CD4-positive, alpha-beta T cell (primary cell): ENCODE measurements at regions not wholly inside any gene's neighbourhood (a gene's known extent, or its start where the extent isn't known, plus 50 kb on each side); places are given as distances from the start of the nearest gene placed in this dataset.

ENCODE experiments used
- ATAC-seq: fragments of 200-7000 bp; cut with Tn5 transposase; one replicate; pipeline ENCODE4 v1.10.0; 2022; ENCODE audit warnings: mild to moderate bottlenecking; ENCODE audit not compliant: poor library complexity
- CTCF ChIA-PET: fragments of 350-600 bp; sonication (Branson Sonifier 250); formaldehyde crosslinking; loops from one replicate; lab custom pipeline; 2021; ENCODE audit warnings: antibody characterized with exemption, inconsistent platforms; lab: Charles Lee
- POLR2A ChIA-PET: fragments of 350-600 bp; sonication (Branson Sonifier 250); formaldehyde crosslinking; loops from one replicate; lab custom pipeline; 2021; ENCODE audit warnings: antibody characterized with exemption, inconsistent platforms; lab: Charles Lee
- DNase-seq, 14 experiments: peaks; one replicate each; pipeline ENCODE4 v3.0.0-alpha.2; 2013 to 2020; ENCODE audit warnings: mixed read lengths in 2 of 14
- H3K27ac ChIP-seq, 2 donors: one replicate each; pipeline versions ENCODE4 v1.5.1 to v1.7.0; 2013; ENCODE audit warnings: low read length in 2 of 2, low read depth in 1 of 2, mild to moderate bottlenecking in 1 of 2
- H3K27me3 ChIP-seq, 2 experiments: 1 replicate in 1 of 2; 2 replicates in 1 of 2; pipeline versions ENCODE4 v1.6.1 to v1.7.0; 2013; ENCODE audit warnings: low read length in 2 of 2, control low read depth in 1 of 2, mild to moderate bottlenecking in 1 of 2, moderate library complexity in 1 of 2; ENCODE audit not compliant: insufficient read depth in 2 of 2, control insufficient read depth in 1 of 2
- H3K36me3 ChIP-seq: one replicate; pipeline ENCODE4 v1.6.1; 2013; ENCODE audit warnings: low read length, control low read depth; ENCODE audit not compliant: insufficient read depth
- H3K4me1 ChIP-seq: one replicate; pipeline ENCODE4 v1.6.1; 2013; ENCODE audit warnings: low read length, control low read depth; ENCODE audit not compliant: insufficient read depth
- H3K4me3 ChIP-seq: one replicate; pipeline ENCODE4 v1.5.1; 2013; ENCODE audit warnings: mild to moderate bottlenecking, low read length, moderate library complexity
- H3K9me3 ChIP-seq, 2 experiments: 1 replicate in 1 of 2; 2 replicates in 1 of 2; pipeline versions ENCODE4 v1.6.1 to v1.7.0; 2013; ENCODE audit warnings: low read length in 2 of 2, mild to moderate bottlenecking in 2 of 2, control low read depth in 1 of 2, moderate library complexity in 1 of 2; ENCODE audit not compliant: control insufficient read depth in 1 of 2, insufficient read depth in 1 of 2
- H3K27ac Mint-ChIP-seq: one replicate; pipeline ENCODE4 v1.8.0; 2020; ENCODE audit warnings: mixed read lengths
- H3K27me3 Mint-ChIP-seq: one replicate; pipeline ENCODE4 v1.8.0; 2021; ENCODE audit warnings: mixed read lengths
- H3K36me3 Mint-ChIP-seq: one replicate; pipeline ENCODE4 v1.8.0; 2021; ENCODE audit warnings: low read depth, mixed read lengths
- H3K4me1 Mint-ChIP-seq: one replicate; pipeline ENCODE4 v1.8.0; 2021; ENCODE audit warnings: low read depth, mixed read lengths
- H3K4me3 Mint-ChIP-seq: one replicate; pipeline ENCODE4 v1.8.0; 2020; ENCODE audit warnings: mild to moderate bottlenecking, mixed read lengths
- H3K9me3 Mint-ChIP-seq: one replicate; pipeline ENCODE4 v1.8.0; 2020; ENCODE audit warnings: mixed read lengths
- intact Hi-C, 2 experiments: fragments of 100-400 bp; cut with DNase I in 1 of 2; cut with micrococcal nuclease in 1 of 2; formaldehyde crosslinking; loops; one replicate each; pipeline versions ENCODE4 v1.15.1 to v1.9.0; 2023 to 2025; cut with DNase I, micrococcal nuclease
- TF ChIP-seq, protein P1 (sequence below): fragments of 200-600 bp; IDR thresholded peaks from one replicate; pipeline ENCODE4 v1.8.0; 2022; ENCODE audit warnings: antibody characterized with exemption, mild to moderate bottlenecking

DNA sequence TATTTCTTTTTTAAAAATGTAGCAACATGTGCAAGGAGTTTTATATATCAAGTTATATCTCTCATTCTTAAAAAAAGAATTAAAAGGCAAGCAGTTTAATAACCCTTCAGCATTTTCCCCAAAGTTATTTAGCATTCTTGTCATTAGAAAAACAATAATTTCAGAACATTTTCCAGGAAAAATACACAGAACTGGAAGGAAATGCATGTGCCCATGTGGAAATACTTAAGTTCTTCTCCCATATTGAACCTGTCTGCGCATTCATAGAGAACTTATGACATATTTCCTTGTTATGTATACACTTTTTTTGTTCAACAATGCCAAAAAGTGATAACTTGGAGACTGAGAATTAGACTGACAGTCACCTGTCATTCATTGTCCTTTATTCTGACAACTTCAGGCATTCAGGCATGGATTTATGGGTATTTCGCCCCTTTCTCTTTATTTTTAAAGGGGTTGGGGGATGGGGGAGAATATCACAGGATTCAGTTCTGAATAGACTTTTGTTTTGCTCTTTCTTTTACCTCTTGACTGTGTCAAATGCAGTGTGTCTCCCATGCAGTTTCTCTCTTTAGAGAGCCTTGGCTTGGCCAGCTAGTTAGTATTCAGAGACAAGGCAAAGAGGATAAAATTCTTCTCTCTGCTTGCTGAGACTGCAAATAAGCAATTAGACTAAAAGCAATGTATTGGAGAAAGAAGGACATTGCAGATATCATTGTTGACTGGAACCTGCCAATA, 701.0 kb downstream of the NR2F1-AS1 start:
- TF ChIP-seq, protein P1, sequence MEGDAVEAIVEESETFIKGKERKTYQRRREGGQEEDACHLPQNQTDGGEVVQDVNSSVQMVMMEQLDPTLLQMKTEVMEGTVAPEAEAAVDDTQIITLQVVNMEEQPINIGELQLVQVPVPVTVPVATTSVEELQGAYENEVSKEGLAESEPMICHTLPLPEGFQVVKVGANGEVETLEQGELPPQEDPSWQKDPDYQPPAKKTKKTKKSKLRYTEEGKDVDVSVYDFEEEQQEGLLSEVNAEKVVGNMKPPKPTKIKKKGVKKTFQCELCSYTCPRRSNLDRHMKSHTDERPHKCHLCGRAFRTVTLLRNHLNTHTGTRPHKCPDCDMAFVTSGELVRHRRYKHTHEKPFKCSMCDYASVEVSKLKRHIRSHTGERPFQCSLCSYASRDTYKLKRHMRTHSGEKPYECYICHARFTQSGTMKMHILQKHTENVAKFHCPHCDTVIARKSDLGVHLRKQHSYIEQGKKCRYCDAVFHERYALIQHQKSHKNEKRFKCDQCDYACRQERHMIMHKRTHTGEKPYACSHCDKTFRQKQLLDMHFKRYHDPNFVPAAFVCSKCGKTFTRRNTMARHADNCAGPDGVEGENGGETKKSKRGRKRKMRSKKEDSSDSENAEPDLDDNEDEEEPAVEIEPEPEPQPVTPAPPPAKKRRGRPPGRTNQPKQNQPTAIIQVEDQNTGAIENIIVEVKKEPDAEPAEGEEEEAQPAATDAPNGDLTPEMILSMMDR, result no peak
- H3K4me3 ChIP-seq, result no peak overlapping the region
- no peaks in the 10 kb centered on the region for H3K27me3 Mint-ChIP-seq
- peaks cover 7 to 10% of the 10 kb centered on the region in 2 experiments for H3K9me3 ChIP-seq
- peaks cover 5% of the 10 kb centered on the region for H3K9me3 Mint-ChIP-seq
- no peaks in the 10 kb centered on the region for H3K27me3 ChIP-seq
- ChIA-PET POLR2A (no interaction called here), CTCF (no interaction called here)
- H3K4me3 Mint-ChIP-seq, result no peak overlapping the region
- H3K36me3 ChIP-seq, result no peaks in the 10 kb centered on the region
- no peak overlapping the region for H3K27ac ChIP-seq
- no peaks in the 10 kb centered on the region for H3K36me3 Mint-ChIP-seq
- no peak overlapping the region for H3K27ac Mint-ChIP-seq
- no peaks in the 10 kb centered on the region for H3K4me1 ChIP-seq
- H3K4me1 Mint-ChIP-seq, result no peaks in the 10 kb centered on the region
- no peak for DNase-seq
- intact Hi-C loops, result no loop called here
- no peak for ATAC-seq

DNA sequence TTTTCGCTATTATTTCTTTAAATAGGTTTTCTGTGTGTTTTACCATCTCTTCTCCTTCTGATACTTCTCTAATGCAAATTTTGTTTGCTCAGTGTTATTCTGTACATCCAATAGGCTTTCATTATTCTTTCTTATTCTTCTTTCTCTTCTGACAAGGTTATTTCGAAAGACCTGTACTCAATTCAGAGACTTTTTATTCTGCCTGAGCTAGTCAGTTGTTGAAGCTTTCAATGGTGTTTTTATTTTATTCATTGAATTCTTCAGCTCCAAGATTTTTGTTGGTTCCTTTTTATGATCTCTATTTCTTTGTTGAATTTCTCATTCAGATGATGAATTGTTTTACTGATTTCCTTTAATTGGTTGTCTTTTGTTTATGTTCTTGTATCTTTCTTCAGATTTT, 706.2 kb downstream of the NR2F1-AS1 start:
- Mint-ChIP-seq H3K4me1 (no peaks in the 10 kb centered on the region), H3K4me3 (no peak overlapping the region), H3K36me3 (no peaks in the 10 kb centered on the region), H3K9me3 (peaks cover 11% of the 10 kb centered on the region), H3K27ac (no peak overlapping the region), H3K27me3 (no peaks in the 10 kb centered on the region)
- Histone ChIP-seq H3K27me3 (no peaks in the 10 kb centered on the region), H3K36me3 (no peaks in the 10 kb centered on the region), H3K9me3 (peaks cover 10 to 20% of the 10 kb centered on the region in 2 experiments), H3K4me1 (no peaks in the 10 kb centered on the region), H3K4me3 (no peak overlapping the region), H3K27ac (no peak overlapping the region)
- ChIA-PET CTCF (no interaction called here), POLR2A (no interaction called here)
- TF ChIP-seq, protein P1, result no peak
- DNase-seq (no peak), ATAC-seq (no peak)
- intact Hi-C loops, result no loop called here

DNA sequence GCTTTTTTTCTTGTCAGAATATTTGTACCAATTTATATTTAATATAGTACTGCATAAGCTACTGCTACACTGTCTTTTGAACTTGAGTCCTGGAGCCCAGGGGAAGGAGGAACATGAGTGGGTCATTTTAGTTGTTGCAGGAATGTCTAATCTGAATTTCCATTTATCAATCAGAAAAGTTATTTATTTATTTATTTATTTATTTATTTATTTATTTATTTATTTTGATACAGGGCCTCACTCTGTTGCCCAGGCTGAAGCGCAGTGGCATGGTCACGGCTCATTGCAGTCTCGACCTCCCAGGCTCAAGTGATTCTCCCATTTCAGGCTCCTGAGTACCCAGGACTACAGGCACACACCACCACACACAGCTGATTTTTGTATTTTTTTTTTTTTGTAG, 712.6 kb downstream of the NR2F1-AS1 start:
- no peak overlapping the region for H3K4me3 ChIP-seq
- no peaks in the 10 kb centered on the region for H3K4me1 Mint-ChIP-seq
- H3K36me3 Mint-ChIP-seq, result no peaks in the 10 kb centered on the region
- TF ChIP-seq, protein P1, result no peak
- H3K27ac Mint-ChIP-seq, result no peak overlapping the region
- no peaks in the 10 kb centered on the region for H3K27me3 Mint-ChIP-seq
- H3K27ac ChIP-seq, result no peak overlapping the region
- H3K9me3 ChIP-seq, result peaks cover 5 to 8% of the 10 kb centered on the region in 2 experiments
- ChIA-PET POLR2A (no interaction called here), CTCF (no interaction called here)
- DNase-seq (no peak), ATAC-seq (no peak)
- no peak overlapping the region for H3K4me3 Mint-ChIP-seq
- no peaks in the 10 kb centered on the region for H3K27me3 ChIP-seq
- H3K36me3 ChIP-seq, result no peaks in the 10 kb centered on the region
- peaks cover 7% of the 10 kb centered on the region for H3K9me3 Mint-ChIP-seq
- H3K4me1 ChIP-seq, result no peaks in the 10 kb centered on the region
- intact Hi-C loops, result no loop called here
